ENCODE measurements at regions not wholly inside any gene's neighbourhood (a gene's known extent, or its start where the extent isn't known, plus 50 kb on each side); places are given as distances from the start of the nearest gene placed in this dataset.

GRCh38 chr4:128639541-128640270, 169.8 kb upstream of the JADE1 start:
- ChIA-PET POLR2A (no interaction called here), CTCF (no interaction called here)
- intact Hi-C loops (cut with micrococcal nuclease), result loop anchor here (5.0 kb wide), 1 partner anchor 187 kb away; no protein-coding TSS in a partner anchor
- H3K4me3 Mint-ChIP-seq (ENCODE audit: unreplicated experiment), result no peak overlapping the region
- BruUV-seq (replicated peaks), result no TSS peak
- DNase-seq (ENCODE audit: unreplicated experiment), result no peak
- no peaks in the 10 kb centered on the region for H3K36me3 Mint-ChIP-seq (ENCODE audit: insufficient read depth, unreplicated experiment)
- H3K9me3 Mint-ChIP-seq (ENCODE audit: unreplicated experiment), result peaks cover 8% of the 10 kb centered on the region
- H3K27ac Mint-ChIP-seq (ENCODE audit: low read depth, unreplicated experiment), result no peak overlapping the region
- no peak for TF ChIP-seq CTCF (IDR thresholded peaks at IDR 0.05; ENCODE audit: unreplicated experiment)
- no peaks in the 10 kb centered on the region for H3K27me3 Mint-ChIP-seq (ENCODE audit: insufficient read depth, unreplicated experiment)
- peaks cover 6% of the 10 kb centered on the region for H3K4me1 Mint-ChIP-seq (ENCODE audit: insufficient read depth, unreplicated experiment)

DNA sequence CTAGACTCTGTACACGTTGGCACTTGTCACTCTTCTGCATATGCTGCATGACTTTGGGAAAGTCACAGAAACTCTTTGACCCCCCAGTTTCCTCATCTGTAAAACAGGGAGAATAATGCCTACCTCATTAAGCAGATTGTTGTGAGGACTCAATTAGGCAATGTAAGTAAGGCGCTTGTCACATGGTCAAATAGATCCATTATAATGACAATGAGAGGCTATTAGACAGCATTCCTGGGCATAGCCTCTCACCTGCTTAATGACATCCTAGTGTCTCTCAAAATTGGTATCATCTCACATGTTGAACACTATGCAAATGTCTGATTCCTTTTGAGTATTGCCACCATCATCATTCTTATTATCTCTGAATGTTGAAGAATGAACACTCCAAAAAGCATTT, 172.6 kb upstream of the JADE1 start:
- Mint-ChIP-seq H3K27me3 (ENCODE audit: insufficient read depth, unreplicated experiment) (no peaks in the 10 kb centered on the region), H3K4me3 (ENCODE audit: unreplicated experiment) (no peak overlapping the region), H3K4me1 (ENCODE audit: insufficient read depth, unreplicated experiment) (peaks cover 14% of the 10 kb centered on the region), H3K9me3 (ENCODE audit: unreplicated experiment) (peaks cover 8% of the 10 kb centered on the region), H3K36me3 (ENCODE audit: insufficient read depth, unreplicated experiment) (no peaks in the 10 kb centered on the region), H3K27ac (ENCODE audit: low read depth, unreplicated experiment) (no peak overlapping the region)
- intact Hi-C loops (cut with micrococcal nuclease), result no loop called here
- BruUV-seq (replicated peaks), result no TSS peak
- ChIA-PET CTCF (interaction anchor here (0.6 to 0.8 kb wide), 2 partner anchors 11 to 17 kb away, joined by 3 to 4 read pairs; no protein-coding TSS in a partner anchor), POLR2A (interaction anchor here (0.6 kb wide), 1 partner anchor 398 kb away, joined by 5 read pairs; no protein-coding TSS in a partner anchor)
- no peak for DNase-seq (ENCODE audit: unreplicated experiment)
- TF ChIP-seq CTCF (IDR thresholded peaks at IDR 0.05; ENCODE audit: unreplicated experiment), result no peak

DNA sequence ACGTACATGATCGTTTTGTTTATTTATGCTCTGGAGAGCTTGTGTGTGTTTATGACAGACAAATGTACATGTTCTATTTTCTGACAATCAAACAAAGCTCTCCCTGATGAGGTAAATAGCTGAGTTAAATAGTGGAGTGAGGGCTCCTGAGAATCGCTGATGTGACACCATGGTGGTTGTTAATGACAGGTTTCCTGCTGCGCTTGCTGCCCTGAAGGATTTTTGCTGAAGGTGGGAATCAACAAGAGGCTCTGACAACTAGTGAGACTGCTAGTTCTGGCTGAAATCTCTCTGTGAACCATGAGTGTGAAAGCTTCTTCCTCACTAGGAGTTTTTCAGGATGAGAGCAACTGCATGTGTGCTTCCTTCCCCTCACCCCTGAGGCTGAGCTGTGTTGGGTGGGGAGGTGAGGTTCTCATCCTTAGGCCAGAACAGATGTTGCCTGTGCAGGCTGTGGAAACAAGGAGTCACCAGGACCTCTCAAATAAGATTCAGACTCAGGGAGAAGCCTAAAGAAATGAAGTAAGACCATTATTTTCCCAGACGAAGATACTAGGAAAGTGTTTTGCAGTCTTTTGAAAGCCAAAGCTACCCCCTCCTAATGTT, 173.4 kb upstream of the JADE1 start:
- intact Hi-C loops (cut with micrococcal nuclease), result no loop called here
- TF ChIP-seq CTCF (IDR thresholded peaks at IDR 0.05; ENCODE audit: unreplicated experiment), result no peak
- no TSS peak for BruUV-seq (replicated peaks)
- Mint-ChIP-seq H3K9me3 (ENCODE audit: unreplicated experiment) (peaks cover 8% of the 10 kb centered on the region), H3K4me1 (ENCODE audit: insufficient read depth, unreplicated experiment) (peaks cover 14% of the 10 kb centered on the region), H3K4me3 (ENCODE audit: unreplicated experiment) (no peak overlapping the region), H3K27me3 (ENCODE audit: insufficient read depth, unreplicated experiment) (no peaks in the 10 kb centered on the region), H3K27ac (ENCODE audit: low read depth, unreplicated experiment) (no peak overlapping the region), H3K36me3 (ENCODE audit: insufficient read depth, unreplicated experiment) (no peaks in the 10 kb centered on the region)
- ChIA-PET POLR2A (no interaction called here), CTCF (interaction anchor here (0.8 kb wide), 1 partner anchor 12 kb away, joined by 3 read pairs; no protein-coding TSS in a partner anchor)
- DNase-seq (ENCODE audit: unreplicated experiment), result no peak

DNA sequence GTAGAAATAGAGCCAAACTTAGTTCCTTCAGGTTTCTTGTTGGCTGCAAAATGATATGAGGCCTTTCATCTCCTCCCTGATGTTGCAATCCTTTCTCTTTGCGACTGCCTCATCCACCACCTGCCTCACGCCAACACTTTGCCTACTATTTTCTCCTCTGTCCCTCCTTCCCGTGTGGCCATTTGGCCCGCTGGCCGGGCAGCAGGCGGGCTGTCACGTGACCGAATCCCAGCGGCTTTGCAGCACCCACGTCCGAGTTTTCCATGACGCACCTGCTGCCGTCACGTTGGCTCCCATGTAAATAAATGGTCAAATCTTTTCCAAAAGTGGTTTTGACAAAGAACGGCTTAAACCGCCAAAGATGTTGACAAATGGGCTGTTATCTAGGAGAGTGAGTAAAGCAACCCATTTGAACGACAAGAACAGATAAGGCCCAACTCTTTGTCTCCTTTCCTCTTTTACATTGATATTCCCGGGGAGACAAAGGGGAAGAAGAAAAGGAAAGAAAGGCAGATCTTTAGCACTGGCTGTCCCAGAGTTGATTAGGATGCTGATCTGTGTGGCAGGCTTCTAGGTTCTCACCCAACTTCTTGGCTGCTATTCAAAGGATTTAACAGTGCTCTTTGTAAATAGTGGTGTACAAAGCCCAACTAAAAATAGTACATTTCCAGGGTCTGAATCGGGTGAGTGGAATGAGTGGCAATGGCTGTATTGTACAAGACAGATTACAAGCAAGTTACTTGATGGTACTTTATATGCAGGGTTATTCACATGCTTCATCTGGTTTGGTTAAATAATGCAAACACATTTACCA, 174.2 kb upstream of the JADE1 start:
- intact Hi-C loops (cut with micrococcal nuclease), result no loop called here
- H3K27ac Mint-ChIP-seq (ENCODE audit: low read depth, unreplicated experiment), result no peak overlapping the region
- CTCF ChIA-PET, result no interaction called here

More for the DNA sequence above, 174.2 kb upstream of the JADE1 start:
- Mint-ChIP-seq H3K36me3 (ENCODE audit: insufficient read depth, unreplicated experiment) (no peaks in the 10 kb centered on the region), H3K9me3 (ENCODE audit: unreplicated experiment) (peaks cover 5% of the 10 kb centered on the region), H3K4me1 (ENCODE audit: insufficient read depth, unreplicated experiment) (peaks cover 20% of the 10 kb centered on the region), H3K4me3 (ENCODE audit: unreplicated experiment) (no peak overlapping the region), H3K27me3 (ENCODE audit: insufficient read depth, unreplicated experiment) (no peaks in the 10 kb centered on the region)
- POLR2A ChIA-PET, result no interaction called here
- DNase-seq (ENCODE audit: unreplicated experiment), result no peak
- BruUV-seq (replicated peaks), result no TSS peak
- no peak for TF ChIP-seq CTCF (IDR thresholded peaks at IDR 0.05; ENCODE audit: unreplicated experiment)

All from MCF 10A (cell line).